GM21360 (cell line): ENCODE measurements at regions not wholly inside any gene's neighbourhood (a gene's known extent, or its start where the extent isn't known, plus 50 kb on each side); places are given as distances from the start of the nearest gene placed in this dataset.

Experiments
- ATAC-seq: cut with Tn5 transposase; IDR thresholded peaks from one replicate; pipeline ENCODE4 v1.9.1; 2021; ENCODE audit warnings: mild to moderate bottlenecking, moderate library complexity; ENCODE audit not compliant: unreplicated experiment

GRCh38 chr15:37824717-37825382 lies 109.6 kb upstream of the TMCO5A start:
- ATAC-seq = no peak

GRCh38 chr15:37837276-37837675 lies 97.2 kb upstream of the TMCO5A start:
- no peak for ATAC-seq

- ATAC-seq = no peak
Measured at GRCh38 chr15:37847776-37848175, 86.7 kb upstream of the TMCO5A start.

- no peak for ATAC-seq
Measured at GRCh38 chr15:37856109-37856508, 78.3 kb upstream of the TMCO5A start.

- no peak for ATAC-seq
Measured at GRCh38 chr15:37860896-37861295, 73.5 kb upstream of the TMCO5A start.

GRCh38 chr15:37865687-37866086 lies 68.8 kb upstream of the TMCO5A start:
- no peak for ATAC-seq

GRCh38 chr15:37870711-37871110 lies 63.7 kb upstream of the TMCO5A start:
- no peak for ATAC-seq

- no peak for ATAC-seq
Measured at GRCh38 chr15:37872661-37873060, 61.8 kb upstream of the TMCO5A start.

GRCh38 chr15:37873336-37873735 lies 61.1 kb upstream of the TMCO5A start:
- ATAC-seq = no peak

GRCh38 chr15:37876900-37877299 lies 57.5 kb upstream of the TMCO5A start:
- no peak for ATAC-seq

- ATAC-seq = no peak
Measured at GRCh38 chr15:37877851-37878741, 56.3 kb upstream of the TMCO5A start.

GRCh38 chr15:37880009-37880834 lies 54.2 kb upstream of the TMCO5A start:
- ATAC-seq = peak; percentile 49

GRCh38 chr15:37880835-37881153 lies 53.6 kb upstream of the TMCO5A start:
- no peak for ATAC-seq

- no peak for ATAC-seq
Measured at GRCh38 chr15:37881237-37882013, 53.0 kb upstream of the TMCO5A start.

GRCh38 chr15:37882640-37883039 lies 51.8 kb upstream of the TMCO5A start:
- no peak for ATAC-seq
